A673 (cell line): ENCODE measurements at regions not wholly inside any gene's neighbourhood (a gene's known extent, or its start where the extent isn't known, plus 50 kb on each side); places are given as distances from the start of the nearest gene placed in this dataset.

Experiments
- EZH2 ChIP-seq: fragments of 200-600 bp; sonication (generic); IDR thresholded peaks from 2 replicates; pipeline ENCODE4 v1.6.1; 2017; ENCODE audit warnings: borderline replicate concordance, low read depth, mild to moderate bottlenecking, mixed read lengths, antibody characterized with exemption, low read length; ENCODE audit not compliant: poor library complexity, severe bottlenecking
- TF ChIP-seq, protein P1 (sequence below): fragments of 300-800, 200-600 bp; sonication (generic); conservative IDR thresholded peaks from 2 replicates; pipeline ENCODE4 v1.5.1; 2017; ENCODE audit warnings: low read depth, mild to moderate bottlenecking, antibody characterized with exemption, low read length, moderate library complexity, mixed read lengths

DNA sequence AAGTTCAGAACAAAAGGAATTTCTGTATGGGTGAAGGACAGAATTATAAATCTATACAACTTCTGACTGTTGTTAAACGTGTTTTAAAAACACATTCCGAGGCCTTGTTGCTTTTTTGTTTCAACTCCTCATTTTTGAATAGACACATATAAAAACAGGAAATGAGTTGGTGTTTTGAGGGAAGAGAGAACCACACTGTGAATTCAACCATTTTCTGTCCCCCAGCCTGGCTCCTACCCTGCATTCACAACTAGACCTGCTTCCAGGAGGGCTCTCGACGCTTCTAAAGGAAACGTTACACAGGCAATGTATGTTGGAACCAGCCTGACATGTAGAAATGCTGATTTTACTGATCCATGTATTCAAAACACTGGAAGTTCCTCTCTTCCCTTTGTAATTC, 76.5 kb downstream of the OR13A1 start:
- TF ChIP-seq, protein P1, sequence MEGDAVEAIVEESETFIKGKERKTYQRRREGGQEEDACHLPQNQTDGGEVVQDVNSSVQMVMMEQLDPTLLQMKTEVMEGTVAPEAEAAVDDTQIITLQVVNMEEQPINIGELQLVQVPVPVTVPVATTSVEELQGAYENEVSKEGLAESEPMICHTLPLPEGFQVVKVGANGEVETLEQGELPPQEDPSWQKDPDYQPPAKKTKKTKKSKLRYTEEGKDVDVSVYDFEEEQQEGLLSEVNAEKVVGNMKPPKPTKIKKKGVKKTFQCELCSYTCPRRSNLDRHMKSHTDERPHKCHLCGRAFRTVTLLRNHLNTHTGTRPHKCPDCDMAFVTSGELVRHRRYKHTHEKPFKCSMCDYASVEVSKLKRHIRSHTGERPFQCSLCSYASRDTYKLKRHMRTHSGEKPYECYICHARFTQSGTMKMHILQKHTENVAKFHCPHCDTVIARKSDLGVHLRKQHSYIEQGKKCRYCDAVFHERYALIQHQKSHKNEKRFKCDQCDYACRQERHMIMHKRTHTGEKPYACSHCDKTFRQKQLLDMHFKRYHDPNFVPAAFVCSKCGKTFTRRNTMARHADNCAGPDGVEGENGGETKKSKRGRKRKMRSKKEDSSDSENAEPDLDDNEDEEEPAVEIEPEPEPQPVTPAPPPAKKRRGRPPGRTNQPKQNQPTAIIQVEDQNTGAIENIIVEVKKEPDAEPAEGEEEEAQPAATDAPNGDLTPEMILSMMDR = no peak
- TF ChIP-seq EZH2 = no peak
